Neural cell (in vitro differentiated cells): ENCODE measurements at regions not wholly inside any gene's neighbourhood (a gene's known extent, or its start where the extent isn't known, plus 50 kb on each side); places are given as distances from the start of the nearest gene placed in this dataset.

Source experiments
- H2AFZ ChIP-seq: fragments of 200-600, 300-800 bp; sonication (generic), shearing (Covaris generic); 2 replicates; pipeline ENCODE4 v1.6.0; 2014; ENCODE audit warnings: low read depth, mild to moderate bottlenecking, antibody characterized with exemption, low read length, moderate library complexity
- H3F3A ChIP-seq: fragments of 200-600 bp; shearing (Covaris generic); 2 replicates; pipeline ENCODE4 v1.6.1; 2016; ENCODE audit warnings: mild to moderate bottlenecking, moderate library complexity, mixed read lengths, antibody characterized with exemption, low read length; ENCODE audit not compliant: insufficient read depth, poor library complexity, severe bottlenecking
- H3K27ac ChIP-seq: fragments of 200-600, 300-800 bp; sonication (generic), shearing (Covaris generic); 2 replicates; pipeline ENCODE4 v1.5.1; 2014; ENCODE audit warnings: mild to moderate bottlenecking, low read length, moderate library complexity
- H3K27me3 ChIP-seq: fragments of 300-800, 200-600 bp; sonication (generic), shearing (Covaris generic); 2 replicates; pipeline ENCODE4 v1.6.0; 2014; ENCODE audit warnings: mild to moderate bottlenecking, low read depth, low read length, moderate library complexity; ENCODE audit not compliant: insufficient read depth
- H3K36me3 ChIP-seq: fragments of 300-800, 200-600 bp; sonication (generic), shearing (Covaris generic); 2 replicates; pipeline ENCODE4 v1.5.1; 2014; ENCODE audit warnings: mild to moderate bottlenecking, antibody characterized with exemption, low read length, moderate library complexity; ENCODE audit not compliant: insufficient read depth
- H3K4me2 ChIP-seq: fragments of 300-800, 200-600 bp; sonication (generic), shearing (Covaris generic); 2 replicates; pipeline ENCODE4 v1.6.0; 2014; ENCODE audit warnings: mild to moderate bottlenecking, low read length
- H3K4me3 ChIP-seq: fragments of 300-800, 200-600 bp; sonication (generic), shearing (Covaris generic); 2 replicates; pipeline ENCODE4 v1.5.1; 2014; ENCODE audit warnings: mild to moderate bottlenecking, low read length, moderate library complexity
- H3K79me2 ChIP-seq: fragments of 200-600 bp; shearing (Covaris generic); replicated peaks from 2 replicates; pipeline ENCODE4 v1.6.0; 2014; ENCODE audit warnings: mild to moderate bottlenecking, low read length, moderate library complexity; ENCODE audit not compliant: insufficient read depth
- H3K9ac ChIP-seq: fragments of 300-800, 200-600 bp; sonication (generic), shearing (Covaris generic); 2 replicates; pipeline ENCODE4 v1.6.1; 2016; ENCODE audit warnings: mild to moderate bottlenecking, low read length, mixed read lengths
- H3K9me2 ChIP-seq: fragments of 200-600 bp; shearing (Covaris generic); 2 replicates; pipeline ENCODE4 v1.6.1; 2016; ENCODE audit warnings: mild to moderate bottlenecking, low read length, mixed read lengths; ENCODE audit not compliant: insufficient read depth
- H3K9me3 ChIP-seq: fragments of 200-600, 300-800 bp; sonication (generic), shearing (Covaris generic); 2 replicates; pipeline ENCODE4 v1.6.1; 2016; ENCODE audit warnings: mild to moderate bottlenecking, mixed run types, low read length, moderate library complexity, mixed read lengths
- H4K20me1 ChIP-seq: fragments of 200-600 bp; shearing (Covaris generic); 2 replicates; pipeline ENCODE4 v1.6.1; 2016; ENCODE audit warnings: mild to moderate bottlenecking, mixed run types; ENCODE audit not compliant: insufficient read depth
- EP300 ChIP-seq: fragments of 450-650 bp; conservative IDR thresholded peaks from 2 replicates; pipeline ENCODE4 v1.6.1; 2014; ENCODE audit warnings: antibody characterized with exemption, mild to moderate bottlenecking, moderate library complexity; ENCODE audit not compliant: poor library complexity, severe bottlenecking
- EZH2 ChIP-seq: fragments of 200-600, 300-800 bp; shearing (Covaris generic), sonication (generic); IDR thresholded peaks from 2 replicates; pipeline ENCODE4 v1.6.1; 2014; ENCODE audit warnings: antibody characterized with exemption, low read length, borderline replicate concordance, mild to moderate bottlenecking; ENCODE audit not compliant: insufficient read depth, poor library complexity, severe bottlenecking
- MXI1 ChIP-seq: fragments of 450-650 bp; conservative IDR thresholded peaks from 2 replicates; pipeline ENCODE4 v1.6.1; 2014; ENCODE audit warnings: antibody characterized with exemption, mild to moderate bottlenecking; ENCODE audit not compliant: poor library complexity, severe bottlenecking
- POLR2AphosphoS5 ChIP-seq: IDR thresholded peaks from 2 replicates; pipeline ENCODE4 v1.6.1; 2012
- RAD21 ChIP-seq: fragments of 450-650 bp; conservative IDR thresholded peaks from 2 replicates; pipeline ENCODE4 v1.6.1; 2014; ENCODE audit warnings: antibody characterized with exemption, mild to moderate bottlenecking, moderate library complexity
- REST ChIP-seq: IDR thresholded peaks from 2 replicates; pipeline ENCODE4 v1.6.1; 2012; ENCODE audit warnings: borderline replicate concordance
- SMC3 ChIP-seq: fragments of 450-650 bp; conservative IDR thresholded peaks from 2 replicates; pipeline ENCODE4 v1.6.1; 2014; ENCODE audit warnings: antibody characterized with exemption, mild to moderate bottlenecking, moderate library complexity; ENCODE audit not compliant: poor library complexity
- TAF1 ChIP-seq: IDR thresholded peaks from 2 replicates; pipeline ENCODE4 v1.6.1; 2012; ENCODE audit warnings: low read depth
- TF ChIP-seq, protein P1 (sequence below): fragments of 450-650 bp; IDR thresholded peaks from 2 replicates; pipeline ENCODE4 v1.5.1; 2014; ENCODE audit warnings: antibody characterized with exemption, mild to moderate bottlenecking, moderate library complexity; ENCODE audit not compliant: poor library complexity, severe bottlenecking

DNA sequence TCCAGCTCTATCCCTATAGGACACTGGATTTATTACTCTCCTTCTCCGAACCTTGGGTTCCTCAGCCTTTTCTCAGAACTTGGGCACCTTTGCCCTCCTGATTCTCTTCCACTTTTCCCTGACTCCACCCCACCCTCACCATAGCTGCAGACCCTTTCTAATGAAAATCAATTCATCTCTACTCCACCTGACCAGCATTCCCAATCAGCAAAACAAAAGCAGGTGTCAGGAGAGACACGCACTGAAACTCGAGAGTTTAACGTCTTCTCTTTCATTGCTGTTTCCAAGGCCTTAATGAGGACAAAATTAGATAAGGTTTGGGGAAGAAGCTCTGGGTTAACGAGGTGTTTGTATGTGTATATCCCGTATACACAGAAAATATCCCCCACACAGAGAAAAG is 208.8 kb downstream of the PLPP3 start:
- Histone ChIP-seq H3K4me2 (no peak overlapping the region), H3K4me3 (no peak overlapping the region), H4K20me1 (no peaks in the 10 kb centered on the region), H3K9me2 (no peaks in the 10 kb centered on the region), H3K27ac (no peak overlapping the region), H3K79me2 (no peaks in the 10 kb centered on the region), H3K27me3 (no peaks in the 10 kb centered on the region), H3K36me3 (no peaks in the 10 kb centered on the region), H3F3A (no peaks in the 10 kb centered on the region), H2AFZ (no peak overlapping the region), H3K9ac (no peak overlapping the region), H3K9me3 (no peaks in the 10 kb centered on the region)
- TF ChIP-seq REST, result no peak
- TF ChIP-seq MXI1, result no peak
- TF ChIP-seq SMC3, result no peak
- no peak for TF ChIP-seq TAF1
- no peak for TF ChIP-seq POLR2AphosphoS5
- no peak for TF ChIP-seq EZH2
- TF ChIP-seq, protein P1, sequence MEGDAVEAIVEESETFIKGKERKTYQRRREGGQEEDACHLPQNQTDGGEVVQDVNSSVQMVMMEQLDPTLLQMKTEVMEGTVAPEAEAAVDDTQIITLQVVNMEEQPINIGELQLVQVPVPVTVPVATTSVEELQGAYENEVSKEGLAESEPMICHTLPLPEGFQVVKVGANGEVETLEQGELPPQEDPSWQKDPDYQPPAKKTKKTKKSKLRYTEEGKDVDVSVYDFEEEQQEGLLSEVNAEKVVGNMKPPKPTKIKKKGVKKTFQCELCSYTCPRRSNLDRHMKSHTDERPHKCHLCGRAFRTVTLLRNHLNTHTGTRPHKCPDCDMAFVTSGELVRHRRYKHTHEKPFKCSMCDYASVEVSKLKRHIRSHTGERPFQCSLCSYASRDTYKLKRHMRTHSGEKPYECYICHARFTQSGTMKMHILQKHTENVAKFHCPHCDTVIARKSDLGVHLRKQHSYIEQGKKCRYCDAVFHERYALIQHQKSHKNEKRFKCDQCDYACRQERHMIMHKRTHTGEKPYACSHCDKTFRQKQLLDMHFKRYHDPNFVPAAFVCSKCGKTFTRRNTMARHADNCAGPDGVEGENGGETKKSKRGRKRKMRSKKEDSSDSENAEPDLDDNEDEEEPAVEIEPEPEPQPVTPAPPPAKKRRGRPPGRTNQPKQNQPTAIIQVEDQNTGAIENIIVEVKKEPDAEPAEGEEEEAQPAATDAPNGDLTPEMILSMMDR, result no peak

DNA sequence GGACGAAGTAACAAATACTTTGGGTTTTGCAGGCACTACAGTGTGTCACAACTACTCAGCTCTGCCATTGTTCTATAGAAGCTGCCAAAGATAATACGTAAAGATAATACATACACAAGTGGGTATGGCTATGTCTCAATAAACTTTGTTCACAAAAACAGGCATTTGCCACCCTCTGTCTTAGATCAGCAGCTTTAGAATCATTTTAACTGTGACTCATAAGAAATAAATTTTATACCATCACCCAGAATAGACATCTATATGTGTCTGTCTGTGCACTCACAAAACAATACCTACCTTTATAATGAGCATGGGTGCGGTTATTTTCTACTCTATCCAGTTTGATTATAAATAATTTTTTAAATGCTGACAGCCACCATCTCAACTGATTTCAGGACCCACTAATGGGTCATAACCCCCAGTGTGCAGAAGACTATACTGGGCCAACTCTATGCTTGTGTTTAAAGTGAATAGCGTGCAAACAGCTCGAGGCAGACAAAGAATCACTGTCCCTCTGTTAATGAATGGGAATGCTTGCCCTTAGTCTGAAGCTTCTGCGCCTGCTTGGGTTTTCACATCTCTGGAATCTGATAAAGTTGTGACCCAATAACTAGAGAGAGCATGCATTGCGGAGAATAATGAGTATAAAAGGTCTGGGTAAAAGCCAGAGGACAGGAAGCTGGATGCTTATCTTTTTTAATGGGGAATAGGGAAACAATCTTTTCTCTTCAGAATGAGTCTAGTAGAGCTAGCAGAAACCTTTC is 216.2 kb downstream of the PLPP3 start:
- H3K9me3 ChIP-seq, result no peaks in the 10 kb centered on the region
- no peaks in the 10 kb centered on the region for H4K20me1 ChIP-seq
- no peaks in the 10 kb centered on the region for H3K36me3 ChIP-seq
- no peak for TF ChIP-seq RAD21
- TF ChIP-seq EP300, result no peak
- no peak for TF ChIP-seq POLR2AphosphoS5
- no peak for TF ChIP-seq EZH2
- TF ChIP-seq, protein P1, result no peak
- TF ChIP-seq TAF1, result no peak
- no peak for TF ChIP-seq MXI1
- TF ChIP-seq REST, result no peak
- no peak for TF ChIP-seq SMC3
- no peaks in the 10 kb centered on the region for H3K27me3 ChIP-seq
- H3K9ac ChIP-seq, result no peak overlapping the region
- no peaks in the 10 kb centered on the region for H3F3A ChIP-seq
- H3K9me2 ChIP-seq, result no peaks in the 10 kb centered on the region
- no peak overlapping the region for H3K4me2 ChIP-seq
- no peaks in the 10 kb centered on the region for H3K79me2 ChIP-seq
- H3K27ac ChIP-seq, result no peak overlapping the region
- H3K4me3 ChIP-seq, result no peak overlapping the region
- H2AFZ ChIP-seq, result no peak overlapping the region
